ENCODE measurements at regions not wholly inside any gene's neighbourhood (a gene's known extent, or its start where the extent isn't known, plus 50 kb on each side); places are given as distances from the start of the nearest gene placed in this dataset.
"Not testable (repeated sequence)": the region's sequence is repeated elsewhere in the genome, so short reads cannot be mapped to it uniquely, and the experiment has no call there.

- not testable (repeated sequence) for DNase-seq (ENCODE audit: low spot score)
Observed at GRCh38 chr20:25864963-25865714, 168.5 kb upstream of the ZNF337 start.

DNA sequence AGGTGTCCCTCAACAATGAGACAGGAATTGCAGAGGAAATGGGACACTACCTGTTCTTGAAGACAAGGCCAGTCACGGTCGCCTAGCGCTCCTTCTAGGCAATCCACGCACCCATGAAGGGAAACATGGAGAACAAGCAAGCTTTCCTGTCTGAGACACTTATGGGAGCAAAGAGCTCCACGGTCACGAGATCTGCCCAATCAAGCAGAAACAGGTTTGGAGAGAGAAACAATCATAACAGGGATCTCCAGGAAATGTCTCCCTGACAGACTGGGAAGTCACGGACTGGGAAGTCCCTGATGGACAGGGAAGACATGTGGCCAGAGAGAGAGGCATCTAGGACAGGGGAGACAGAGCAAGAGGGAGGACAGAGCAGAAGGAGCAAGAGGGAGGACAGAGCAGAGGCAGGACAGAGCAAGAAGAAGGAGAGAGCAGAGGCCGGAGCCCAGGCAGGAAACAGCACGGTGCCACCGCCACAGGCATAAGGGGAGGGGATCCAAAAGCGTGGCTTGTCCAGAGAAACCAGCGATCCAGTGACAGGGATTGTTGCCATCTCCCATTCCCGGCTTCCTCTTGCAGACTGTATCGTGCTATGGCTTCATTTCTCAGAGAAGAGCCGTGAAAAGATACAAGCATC lies 167.8 kb upstream of the ZNF337 start:
- DNase-seq (ENCODE audit: low spot score): no peak

DNA sequence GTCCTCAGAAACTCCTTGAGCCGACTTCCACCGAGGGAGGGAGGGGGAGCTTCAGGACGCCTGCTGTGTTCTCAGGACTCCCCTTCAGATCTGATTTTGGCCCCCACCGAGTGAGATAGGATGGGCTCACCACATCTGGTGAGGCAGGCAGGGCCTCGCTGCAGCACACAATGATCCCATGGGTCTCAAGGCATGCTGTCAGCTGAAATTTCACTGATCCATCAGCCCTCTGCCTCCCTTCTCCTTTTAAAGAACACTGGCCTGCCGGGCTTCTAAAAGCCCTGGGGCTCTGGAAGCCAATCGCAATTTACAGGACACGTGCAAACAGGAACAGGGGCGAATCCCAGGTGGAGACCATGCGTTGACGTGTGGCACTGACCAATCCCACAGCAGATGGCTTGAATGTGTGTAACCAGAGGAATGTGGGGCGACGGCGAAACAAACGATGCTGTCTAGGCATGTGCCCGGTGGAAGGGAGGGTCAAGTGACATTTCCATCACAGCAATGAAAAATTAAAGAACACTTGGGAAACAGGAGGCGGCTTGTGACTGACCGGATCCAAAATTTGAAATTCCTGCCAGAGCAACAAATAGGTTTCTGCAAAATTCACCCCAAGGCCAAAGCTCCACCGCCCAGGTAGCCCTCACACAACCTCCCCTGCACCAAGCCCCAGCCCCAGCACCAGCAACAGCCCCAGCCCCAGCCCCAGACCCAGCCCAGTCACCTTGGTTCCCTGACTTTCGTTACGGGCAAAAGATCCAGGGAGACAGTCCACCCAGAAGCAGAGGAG lies 167.1 kb upstream of the ZNF337 start:
- DNase-seq (ENCODE audit: low spot score): no peak

DNA sequence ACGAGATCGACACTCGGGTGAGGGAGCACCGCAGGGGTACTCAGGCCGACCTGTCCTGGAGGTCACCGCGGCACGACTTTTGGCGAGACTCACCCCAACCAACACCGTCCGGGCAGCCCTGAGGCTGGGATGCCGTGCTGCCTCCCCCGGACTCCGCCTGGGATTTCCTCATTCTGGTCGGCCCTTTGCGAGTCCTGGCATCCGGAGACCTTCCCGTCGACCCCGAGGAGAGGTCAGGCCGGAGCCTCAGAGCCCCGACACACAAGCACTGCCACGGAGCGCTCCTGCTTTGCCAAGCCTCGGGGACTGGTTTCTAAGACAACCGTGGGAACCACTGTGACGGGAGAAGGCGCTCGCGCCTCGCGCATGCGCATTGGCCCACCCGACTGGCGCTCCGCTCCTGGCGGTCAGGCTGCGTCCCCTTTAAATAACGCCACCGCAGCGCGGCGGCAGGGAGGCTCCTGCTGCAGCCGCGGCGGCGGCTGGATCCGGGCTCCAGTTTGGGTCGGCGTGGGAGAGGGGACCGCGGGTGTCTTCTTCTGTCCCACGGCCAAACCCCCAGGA lies 166.4 kb upstream of the ZNF337 start:
- DNase-seq (ENCODE audit: low spot score): peak; percentile 80

DNA sequence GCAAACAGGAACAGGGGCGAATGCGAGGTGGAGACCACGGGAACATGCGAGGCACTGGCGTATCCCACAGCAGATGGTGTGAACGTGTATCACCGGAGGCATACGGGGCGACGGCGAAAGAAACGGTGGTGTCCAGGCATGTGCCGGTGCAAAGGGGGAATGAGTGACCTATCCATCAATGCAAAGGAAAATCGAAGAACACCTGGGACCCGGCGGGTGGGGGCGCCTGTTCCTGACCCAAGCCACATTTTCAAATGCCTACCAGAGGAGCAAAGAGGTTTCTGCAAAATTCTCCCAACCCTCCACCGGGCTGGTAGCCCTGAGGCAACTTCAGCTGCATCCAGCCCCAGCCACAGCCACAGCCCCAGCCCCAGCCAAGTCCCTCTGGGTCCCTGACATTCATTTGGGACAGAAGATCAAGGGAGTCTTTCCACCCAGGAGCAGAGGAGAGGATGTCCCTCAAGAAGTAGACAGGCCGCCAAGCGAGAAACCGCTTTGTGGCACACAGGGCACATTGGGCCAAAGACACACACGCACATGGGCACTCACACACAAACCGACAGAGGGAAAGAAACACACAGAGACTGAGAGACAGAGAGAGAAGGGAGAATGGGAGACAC lies 164.0 kb upstream of the ZNF337 start:
- DNase-seq (ENCODE audit: low spot score): no peak

GRCh38 chr20:25859649-25860530 lies 163.2 kb upstream of the ZNF337 start:
- DNase-seq (ENCODE audit: low spot score): peak; percentile 46

DNA sequence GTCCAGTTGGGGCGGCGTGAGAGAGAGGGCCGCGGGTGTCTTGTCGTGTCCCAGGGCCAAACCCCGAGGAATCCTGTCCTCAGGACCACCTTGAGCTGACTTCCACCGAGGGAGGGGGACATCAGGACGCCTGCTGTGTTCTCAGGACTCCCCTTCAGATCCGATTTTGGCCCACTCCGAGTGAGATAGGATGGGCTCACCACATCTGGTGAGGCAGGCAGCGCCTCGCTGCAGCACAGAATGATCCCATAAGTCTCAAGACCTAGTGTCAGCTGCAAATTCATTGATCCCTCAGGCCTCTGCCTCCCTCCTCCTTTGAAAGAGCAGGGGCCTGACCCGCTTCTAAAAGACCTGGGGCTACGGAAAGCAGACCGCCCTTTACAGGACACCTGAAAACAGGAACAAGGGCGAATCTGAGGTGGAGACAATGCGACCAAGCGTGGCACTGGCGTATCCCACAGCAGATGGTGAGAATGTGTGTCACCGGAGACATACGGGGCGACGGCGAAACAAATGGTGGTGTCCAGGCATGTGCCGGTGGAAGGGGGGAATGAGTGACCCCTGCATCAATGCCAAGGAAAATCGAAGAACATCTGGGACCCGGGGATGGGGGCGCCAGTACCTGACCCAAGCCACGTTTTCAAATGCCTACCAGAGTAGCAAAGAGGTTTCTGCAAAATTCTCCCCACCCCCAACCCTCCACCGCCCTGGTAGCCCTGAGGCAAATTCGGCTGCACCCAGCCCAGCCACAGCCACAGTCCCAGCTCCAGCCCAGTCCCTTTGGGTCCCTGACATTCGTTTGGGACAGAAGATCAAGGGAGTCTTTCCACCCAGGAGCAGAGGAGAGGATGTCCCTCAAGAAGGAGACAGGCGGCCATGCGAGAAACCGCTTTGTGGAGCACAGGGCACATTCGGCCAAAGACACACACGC lies 162.1 kb upstream of the ZNF337 start:
- DNase-seq (ENCODE audit: low spot score): no peak

GRCh38 chr20:25857091-25857788 lies 160.6 kb upstream of the ZNF337 start:
- DNase-seq (ENCODE audit: low spot score): not testable (repeated sequence)

DNA sequence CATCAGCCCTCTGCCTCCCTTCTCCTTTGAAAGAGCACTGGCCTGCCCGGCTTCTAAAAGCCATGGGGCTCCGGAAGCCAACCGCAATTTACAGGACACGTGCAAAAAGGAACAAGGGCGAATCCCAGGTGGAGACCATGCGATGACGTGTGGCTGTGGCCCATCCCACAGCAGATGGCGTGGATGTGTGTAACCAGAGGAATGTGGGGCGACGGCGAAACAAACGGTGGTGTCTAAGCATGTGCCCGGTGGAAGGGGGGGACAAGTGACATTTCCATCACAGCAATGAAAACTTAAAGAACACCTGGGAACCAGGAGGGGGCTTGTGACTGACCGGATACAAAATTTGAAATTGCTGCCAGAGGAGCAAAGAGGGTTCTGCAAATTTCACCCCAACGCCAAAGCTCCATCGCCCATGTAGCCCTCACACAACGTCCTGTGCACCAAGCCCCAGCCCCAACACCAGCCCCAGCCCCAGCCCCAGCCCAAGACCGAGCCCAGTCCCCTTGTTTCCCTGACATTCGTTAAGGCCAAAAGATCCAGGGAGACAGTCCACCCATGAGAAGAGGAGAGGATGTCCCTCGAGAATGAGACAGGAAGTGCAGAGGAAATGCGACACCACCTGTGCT lies 159.7 kb upstream of the ZNF337 start:
- no peak for DNase-seq (ENCODE audit: low spot score)

DNA sequence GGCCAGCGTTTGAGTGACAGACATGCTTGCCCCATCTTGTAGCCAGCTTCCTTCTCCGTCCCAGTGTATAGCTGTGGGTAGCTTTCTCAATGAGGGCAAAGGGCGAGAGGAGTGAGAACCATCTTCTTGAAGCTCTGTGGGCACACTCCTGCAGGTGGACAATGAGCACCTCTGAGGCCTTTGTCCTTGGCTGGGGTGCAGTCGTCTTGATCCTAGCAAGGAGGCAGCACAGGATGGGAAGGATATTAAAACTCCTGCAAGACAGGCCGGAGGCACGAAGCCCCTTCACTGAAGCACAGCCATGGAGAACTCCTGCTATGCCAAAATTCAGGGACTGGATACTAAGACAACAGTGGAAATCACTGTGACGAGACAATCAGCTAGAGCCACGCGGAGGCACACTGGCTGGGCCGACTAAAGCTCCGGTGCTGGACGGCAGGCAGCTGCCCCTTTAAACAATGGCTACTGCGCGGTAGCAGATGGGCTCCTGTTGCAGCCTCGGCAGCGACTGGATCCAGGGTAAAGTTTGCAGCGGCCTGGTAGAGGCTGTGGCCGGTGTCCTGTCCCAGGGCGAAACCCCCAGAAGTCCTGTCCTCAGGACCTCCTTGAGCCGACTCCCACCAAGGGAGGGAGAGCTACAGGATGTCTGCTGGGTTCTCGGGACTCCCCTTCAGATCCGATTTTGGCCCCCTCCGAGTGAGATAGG lies 159.0 kb upstream of the ZNF337 start:
- not testable (repeated sequence) for DNase-seq (ENCODE audit: low spot score)

GRCh38 chr20:25854666-25855065 lies 158.0 kb upstream of the ZNF337 start:
- DNase-seq (ENCODE audit: low spot score): not testable (repeated sequence)

DNA sequence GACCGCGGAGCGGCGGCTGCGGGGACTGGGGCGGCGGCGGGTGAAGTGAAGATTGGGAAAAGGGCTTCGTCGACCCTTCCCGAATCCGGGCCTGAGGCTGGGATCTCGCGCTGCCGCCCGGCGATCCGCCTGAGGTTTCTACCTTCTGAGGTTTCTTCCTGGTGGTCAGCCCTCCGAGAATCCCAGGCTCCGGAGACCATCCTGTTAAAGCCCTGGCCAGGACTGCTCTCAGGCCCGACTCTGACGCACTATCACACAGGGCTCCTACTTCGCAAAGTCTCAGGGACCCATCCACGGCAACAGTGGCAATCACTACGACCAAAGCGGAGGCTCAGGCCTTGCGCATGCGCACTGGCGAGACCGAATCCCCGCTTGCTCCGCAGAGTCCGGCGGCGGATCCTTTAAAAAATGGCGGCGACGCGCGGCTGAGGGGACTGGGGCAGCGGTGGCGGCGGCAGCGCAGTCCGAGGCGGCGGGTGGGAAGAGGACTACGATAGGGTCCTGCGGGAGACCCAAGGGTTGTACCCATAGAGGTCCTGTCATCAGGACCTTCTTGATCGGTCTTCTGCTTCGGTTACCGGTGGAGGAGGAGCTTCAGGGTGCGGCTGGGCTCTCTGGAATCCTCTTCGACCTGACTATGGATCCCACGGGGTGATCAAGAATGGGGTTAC lies 157.2 kb upstream of the ZNF337 start:
- peak; percentile 67 for DNase-seq (ENCODE audit: low spot score)

- DNase-seq (ENCODE audit: low spot score): not testable (repeated sequence)
Observed at GRCh38 chr20:25852968-25853717, 156.5 kb upstream of the ZNF337 start.

DNA sequence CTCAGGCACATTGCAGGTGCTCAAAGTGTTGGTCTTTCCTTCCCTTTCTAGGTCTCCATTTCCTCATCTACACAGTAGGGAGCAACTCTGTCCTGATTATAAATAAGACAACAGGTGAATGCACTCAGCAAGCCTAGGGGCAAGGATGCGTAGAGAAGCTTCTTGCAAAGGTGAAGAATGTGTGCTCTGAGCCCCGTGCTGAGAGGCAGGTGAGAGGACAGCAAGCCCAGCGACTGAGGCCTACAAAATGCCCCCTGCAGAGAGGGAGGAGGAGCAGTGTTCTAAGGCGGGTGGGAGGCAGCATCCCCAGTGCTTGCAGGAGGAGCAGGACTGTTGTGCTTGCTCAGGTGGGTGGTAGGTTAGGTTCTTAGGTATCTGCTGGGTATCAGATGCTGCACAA lies 153.5 kb upstream of the ZNF337 start:
- not testable (repeated sequence) for DNase-seq (ENCODE audit: low spot score)

DNA sequence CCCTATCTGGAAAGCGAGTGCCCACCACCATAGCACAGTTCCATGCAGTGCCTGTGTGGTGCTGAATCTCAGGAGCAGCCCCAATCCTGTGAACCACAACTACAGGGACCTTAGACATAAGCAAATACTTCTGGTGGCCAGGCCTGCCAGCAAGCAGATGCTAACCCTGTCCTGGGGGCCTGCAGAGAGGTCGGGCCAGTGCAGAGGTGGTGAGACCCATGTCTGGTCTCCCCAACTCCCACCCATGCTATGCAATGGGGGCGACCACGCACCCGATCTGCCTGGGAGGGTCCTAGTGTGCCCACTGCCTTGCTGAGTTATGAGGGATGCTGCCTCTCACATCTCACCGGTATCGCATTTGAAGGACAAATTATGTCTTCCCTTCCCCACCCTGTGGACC lies 151.6 kb upstream of the ZNF337 start:
- no peak for DNase-seq (ENCODE audit: low spot score)

DNA sequence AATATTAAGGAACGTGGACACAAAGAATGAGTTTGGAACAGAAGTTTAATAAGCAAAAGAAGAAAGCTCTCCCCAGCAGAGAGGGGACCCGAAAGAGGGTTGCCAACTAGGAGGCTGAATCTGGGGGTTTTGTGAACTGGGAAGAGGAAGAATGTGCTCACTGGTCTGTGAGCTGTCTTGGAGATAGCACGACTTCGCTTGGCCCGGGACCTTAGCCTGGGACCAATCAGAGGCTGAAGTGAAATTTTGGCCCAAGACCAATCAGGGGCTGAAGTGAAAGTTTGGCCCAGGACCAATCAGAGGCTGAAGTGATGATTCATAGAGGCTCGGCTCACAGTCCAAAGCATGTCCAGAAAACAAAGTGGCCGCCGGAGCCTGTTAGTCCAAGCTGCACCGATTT lies 148.0 kb upstream of the ZNF337 start:
- not testable (repeated sequence) for DNase-seq (ENCODE audit: low spot score)

GRCh38 chr20:25813511-25813910 lies 116.9 kb upstream of the ZNF337 start:
- DNase-seq (ENCODE audit: low spot score): not testable (repeated sequence)
